NCI-H2107 (cell line): ENCODE measurements at regions not wholly inside any gene's neighbourhood (a gene's known extent, or its start where the extent isn't known, plus 50 kb on each side); places are given as distances from the start of the nearest gene placed in this dataset.
"Not testable (repeated sequence)": the region's sequence is repeated elsewhere in the genome, so short reads cannot be mapped to it uniquely, and the experiment has no call there.

ENCODE experiments used
- DNase-seq: peaks from one replicate; lab custom pipeline; 2025; lab: John Stamatoyannopoulos, UW

DNA sequence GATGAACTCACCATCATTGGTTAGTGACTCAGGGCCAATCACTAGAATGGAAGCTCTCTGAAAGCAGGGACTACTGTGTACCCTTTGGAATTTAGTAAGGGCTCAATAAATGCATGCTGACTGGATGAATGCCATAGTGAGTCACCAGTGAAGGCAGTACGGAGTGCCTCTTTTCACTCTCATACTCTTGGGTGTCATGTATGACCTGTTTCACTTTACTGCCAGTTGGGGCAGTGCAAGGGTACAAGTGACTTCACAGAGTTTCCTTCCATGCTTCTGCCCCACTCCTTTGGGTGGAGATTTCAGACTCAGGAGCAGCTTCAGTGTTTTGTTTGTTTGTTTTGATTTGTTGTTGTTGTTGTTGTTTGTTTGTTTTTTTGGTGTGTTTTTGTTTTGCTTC is 57.7 kb downstream of the SOX3 start:
- no peak for DNase-seq

- DNase-seq: no peak
Observed at GRCh38 chrX:140440876-140441275, 64.0 kb downstream of the SOX3 start.

DNA sequence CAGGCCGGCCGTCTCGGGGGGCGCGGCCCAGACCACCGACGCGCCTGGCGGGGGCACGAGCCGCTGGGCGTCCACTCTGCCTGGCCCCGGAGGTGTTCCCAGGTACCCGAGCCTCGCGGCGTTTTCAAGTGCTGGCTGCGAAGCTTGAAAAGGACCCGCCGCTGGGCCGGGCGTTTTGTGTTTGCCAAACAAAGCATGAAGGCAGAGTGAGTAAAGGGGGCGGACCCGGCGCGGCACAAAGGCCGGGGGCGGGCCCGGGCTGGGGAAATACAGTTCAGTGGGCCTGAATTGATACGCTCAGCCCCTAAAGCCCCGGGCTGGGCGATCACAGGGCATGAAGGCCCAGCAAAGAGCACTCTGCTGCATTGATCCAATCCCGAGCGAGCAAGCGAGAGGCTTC is 65.4 kb downstream of the SOX3 start:
- no peak for DNase-seq

GRCh38 chrX:140434347-140434746 is 70.5 kb downstream of the SOX3 start:
- no peak for DNase-seq

- DNase-seq: no peak
Observed at GRCh38 chrX:140433582-140433981, 71.3 kb downstream of the SOX3 start.

GRCh38 chrX:140432346-140433175 is 72.3 kb downstream of the SOX3 start:
- DNase-seq: no peak

DNA sequence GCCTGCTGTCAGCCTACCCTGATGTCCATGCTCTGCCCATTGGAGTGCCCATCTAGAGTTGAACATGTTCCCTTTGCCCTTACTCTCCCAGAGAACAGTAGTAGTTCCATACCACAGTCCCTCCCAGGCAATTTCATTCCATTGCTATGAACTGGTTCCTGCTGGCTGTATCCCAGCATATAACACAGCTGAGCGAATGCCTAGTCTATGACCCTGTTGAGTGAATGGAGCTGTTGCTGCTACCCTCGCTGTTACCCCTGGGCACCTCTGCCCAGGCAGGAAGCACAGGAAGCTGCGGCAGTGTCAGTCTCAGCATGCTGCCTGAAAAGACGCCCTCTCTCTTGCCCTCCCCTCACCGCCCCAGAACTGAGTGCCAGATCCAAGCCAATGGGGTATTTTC is 73.3 kb downstream of the SOX3 start:
- no peak for DNase-seq

DNA sequence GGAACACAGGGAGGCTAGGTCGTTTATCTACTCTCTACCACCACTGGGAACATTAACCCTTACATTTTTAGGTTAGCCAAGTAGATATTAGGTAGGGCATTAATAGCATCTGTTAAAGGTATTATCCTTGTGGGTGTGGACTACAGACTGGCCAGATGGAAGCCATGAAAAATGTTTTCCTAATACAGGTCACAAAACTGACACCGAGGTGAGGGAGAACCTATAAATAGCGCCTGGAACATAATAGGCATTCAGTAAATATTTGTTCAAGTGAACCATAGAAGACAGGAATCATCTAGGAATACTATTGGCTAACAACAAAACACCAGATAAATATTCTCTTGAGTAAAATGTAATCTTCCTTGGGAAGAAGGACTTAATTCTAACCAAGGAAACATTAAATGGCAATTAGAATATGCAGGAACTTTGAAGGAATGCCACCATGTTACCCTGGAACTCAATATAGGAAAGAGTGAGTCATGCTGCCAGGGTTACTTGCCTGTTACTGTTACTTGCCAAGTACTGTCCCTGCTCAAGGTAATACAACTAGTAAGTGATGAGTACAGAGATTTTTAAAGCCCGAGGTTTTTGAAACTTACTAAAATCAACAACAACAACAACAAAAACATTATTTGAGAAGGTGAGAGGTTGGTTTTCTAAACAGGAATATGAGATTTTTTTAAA is 79.0 kb downstream of the SOX3 start:
- DNase-seq: no peak

GRCh38 chrX:140422501-140422900 is 82.4 kb downstream of the SOX3 start:
- DNase-seq: no peak

DNA sequence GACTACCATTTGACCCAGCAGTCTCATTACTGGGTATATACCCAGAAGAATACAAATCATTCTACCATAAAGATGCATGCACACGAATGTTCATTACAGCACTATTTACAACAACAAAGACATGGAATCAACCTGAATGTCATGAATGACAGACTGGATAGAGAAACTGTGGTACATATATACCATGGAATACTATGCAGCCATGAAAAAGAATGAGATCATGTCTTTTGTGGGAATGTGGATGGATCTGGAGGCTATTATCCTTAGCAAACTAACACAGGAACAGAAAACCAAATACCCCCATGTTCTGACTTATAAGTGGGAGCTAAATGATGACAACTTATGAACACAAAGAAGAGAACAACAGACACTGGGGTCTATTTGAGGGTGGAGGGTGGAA is 102.7 kb downstream of the SOX3 start:
- DNase-seq: not testable (repeated sequence)

DNA sequence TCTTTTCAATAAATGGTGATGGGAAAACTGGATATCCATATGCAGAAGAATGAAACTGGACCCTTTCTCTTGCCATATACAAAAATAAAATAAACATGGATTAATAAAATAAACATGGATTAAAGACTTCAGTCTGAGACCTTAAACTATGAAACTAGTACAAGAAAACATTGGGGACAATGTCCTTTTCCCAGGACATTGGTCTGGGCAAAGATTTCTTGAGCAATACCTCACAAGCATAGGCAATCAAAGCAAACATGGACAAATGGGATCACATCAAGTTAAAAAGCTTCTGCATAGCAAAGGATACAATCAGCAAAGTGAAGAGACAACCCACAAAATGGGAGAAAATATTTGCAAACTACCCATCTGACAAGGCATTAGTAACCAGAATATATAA is 108.5 kb downstream of the SOX3 start:
- DNase-seq: not testable (repeated sequence)

GRCh38 chrX:140393507-140393906 is 111.4 kb downstream of the SOX3 start:
- no peak for DNase-seq

- no peak for DNase-seq
Observed at GRCh38 chrX:140391313-140391712, 113.6 kb downstream of the SOX3 start.

DNA sequence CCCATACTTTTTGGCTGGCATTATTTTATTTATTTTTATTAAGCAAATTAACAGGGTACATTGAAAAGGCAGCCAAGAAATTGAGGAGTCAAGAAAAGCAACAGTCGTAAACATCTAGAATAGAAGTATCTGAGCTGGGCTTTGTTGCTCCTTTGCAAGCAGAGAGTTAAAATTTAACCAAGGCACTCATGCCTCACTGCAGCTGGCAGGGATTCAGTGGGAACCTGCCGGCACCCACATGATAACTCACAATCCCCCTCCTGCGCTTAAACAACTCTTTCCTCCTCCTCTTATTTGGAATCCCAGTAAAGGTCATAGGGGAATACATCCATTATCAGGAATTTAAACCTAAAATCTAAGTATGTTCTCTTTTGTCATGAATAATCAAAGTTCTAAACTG is 115.5 kb downstream of the SOX3 start:
- no peak for DNase-seq

DNA sequence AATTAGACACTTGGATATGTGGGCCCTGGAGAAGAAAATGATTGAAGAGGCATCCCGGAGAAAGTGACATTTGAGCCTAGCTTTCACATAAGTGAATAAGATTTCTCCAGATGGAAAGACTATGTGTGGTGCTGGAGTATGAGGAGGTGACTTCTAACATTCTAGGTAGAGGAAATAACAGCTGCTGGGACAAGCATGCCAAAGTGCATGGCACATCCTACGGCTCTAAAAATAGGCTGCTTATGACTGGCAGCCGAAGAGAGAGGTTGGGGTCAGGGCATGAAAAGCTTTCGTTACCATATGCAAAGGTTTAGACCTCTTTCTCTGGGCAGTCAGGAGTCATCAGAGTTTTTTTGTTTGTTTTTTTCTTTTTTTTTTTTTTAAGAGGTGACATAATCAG is 142.0 kb downstream of the SOX3 start:
- no peak for DNase-seq

DNA sequence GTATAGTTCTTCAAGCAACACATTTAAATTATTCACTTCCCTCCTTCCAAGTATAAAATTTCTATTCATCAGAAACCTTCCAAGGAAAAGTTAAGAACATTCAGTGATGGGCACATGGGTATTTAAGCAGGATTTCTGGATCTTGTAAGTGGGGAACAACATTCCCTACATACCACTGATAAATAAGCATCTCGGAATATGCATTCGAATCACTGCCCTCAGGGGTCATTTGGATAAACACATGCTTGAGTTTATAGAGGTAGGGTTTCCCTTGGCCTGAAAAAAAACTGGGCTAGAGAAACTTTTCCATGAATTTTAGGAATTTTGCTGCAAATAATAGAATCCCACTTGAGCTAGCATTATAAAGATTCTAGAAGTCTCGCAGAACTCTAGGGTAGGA is 143.9 kb downstream of the SOX3 start:
- DNase-seq: no peak

DNA sequence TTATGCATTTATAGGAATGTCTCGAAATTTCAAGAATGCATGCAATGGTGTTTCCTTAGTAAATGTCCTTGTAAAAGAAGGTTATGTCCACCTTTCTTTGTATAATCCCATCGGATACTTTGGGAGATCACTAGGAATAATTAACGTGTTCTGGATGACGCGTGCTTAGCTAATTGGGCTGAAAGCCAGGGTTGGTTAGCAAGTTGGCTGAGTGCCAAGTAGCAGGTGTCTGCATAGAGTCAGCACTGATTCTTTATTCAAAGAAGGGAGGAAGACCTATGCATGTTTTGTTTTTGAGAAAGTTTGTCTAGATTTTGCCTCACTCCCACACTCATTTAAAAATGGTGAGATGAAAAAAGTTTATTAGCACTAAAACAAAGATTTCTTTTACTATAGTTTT is 144.6 kb downstream of the SOX3 start:
- DNase-seq: no peak

- DNase-seq: no peak
Observed at GRCh38 chrX:140355922-140356321, 148.9 kb downstream of the SOX3 start.

DNA sequence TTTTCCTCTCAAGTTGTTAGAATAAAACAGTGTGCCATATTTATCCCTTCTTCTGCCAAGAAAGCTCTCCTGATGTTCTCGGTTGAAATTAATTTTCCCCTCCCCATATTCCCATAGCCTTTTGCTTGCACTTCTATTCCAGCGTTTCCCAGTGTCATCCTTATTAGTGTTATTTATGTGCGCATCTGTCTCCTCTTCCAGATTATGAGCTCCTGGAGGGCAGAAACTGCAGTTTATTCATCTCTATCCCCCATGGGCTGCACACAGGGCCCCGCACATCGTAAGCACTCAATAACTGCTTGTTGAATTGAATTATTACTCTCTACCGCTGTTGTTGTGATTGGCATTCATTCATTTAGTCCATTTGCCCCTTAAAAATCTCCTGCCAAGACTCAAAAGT is 149.4 kb downstream of the SOX3 start:
- DNase-seq: no peak

DNA sequence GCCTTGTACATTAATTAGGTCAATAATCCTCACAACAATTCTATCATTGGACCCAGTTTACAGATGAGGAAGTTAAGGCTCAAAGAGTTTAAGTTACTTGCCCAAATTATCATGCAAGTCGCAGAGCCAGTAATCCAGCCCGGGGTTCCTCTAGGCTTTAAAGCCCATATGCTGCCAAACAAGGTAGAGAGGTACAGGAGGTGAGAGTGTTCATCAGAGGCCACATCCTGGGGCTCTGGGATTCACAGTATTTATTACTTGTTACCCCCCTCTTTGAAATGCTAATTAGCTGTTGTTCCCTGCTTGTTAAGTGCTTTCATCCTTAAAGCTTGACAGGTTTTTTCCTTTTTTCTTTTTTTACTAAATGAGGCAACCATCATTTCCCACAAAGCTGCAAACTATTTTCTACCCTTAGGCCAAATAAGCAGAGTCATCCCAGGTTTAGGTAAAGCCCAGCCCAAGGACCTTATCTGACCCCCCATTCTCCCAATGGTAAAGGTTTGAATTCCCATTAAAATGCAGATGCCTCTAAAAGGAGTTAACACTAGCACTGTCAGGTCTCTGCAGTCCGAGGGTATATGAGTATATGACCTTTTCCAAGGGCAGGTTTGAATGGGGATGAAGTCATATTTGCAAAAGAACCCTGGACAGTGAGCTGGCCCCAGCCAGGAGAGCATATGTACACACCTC is 150.3 kb downstream of the SOX3 start:
- no peak for DNase-seq

DNA sequence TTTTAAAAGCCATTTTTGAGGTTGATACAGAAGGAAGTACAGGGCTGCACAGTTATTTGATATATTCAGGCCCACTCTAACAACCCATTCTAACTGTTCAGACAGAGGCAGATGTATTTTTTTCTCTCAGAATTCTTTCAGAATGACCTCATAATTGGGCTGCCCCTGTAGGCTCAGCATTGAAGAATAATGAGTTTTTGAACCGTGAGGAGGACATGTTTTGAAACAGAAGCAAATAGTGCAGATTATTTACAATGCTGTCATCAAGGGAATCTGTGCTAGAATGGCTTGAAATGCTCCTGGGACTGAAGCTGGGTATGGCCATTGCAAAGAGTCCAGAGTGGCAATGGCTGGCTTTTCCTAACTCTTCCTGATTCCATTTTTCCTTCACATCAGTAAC is 158.1 kb downstream of the SOX3 start:
- DNase-seq: no peak

GRCh38 chrX:140343226-140343868 is 161.5 kb downstream of the SOX3 start:
- DNase-seq: no peak

DNA sequence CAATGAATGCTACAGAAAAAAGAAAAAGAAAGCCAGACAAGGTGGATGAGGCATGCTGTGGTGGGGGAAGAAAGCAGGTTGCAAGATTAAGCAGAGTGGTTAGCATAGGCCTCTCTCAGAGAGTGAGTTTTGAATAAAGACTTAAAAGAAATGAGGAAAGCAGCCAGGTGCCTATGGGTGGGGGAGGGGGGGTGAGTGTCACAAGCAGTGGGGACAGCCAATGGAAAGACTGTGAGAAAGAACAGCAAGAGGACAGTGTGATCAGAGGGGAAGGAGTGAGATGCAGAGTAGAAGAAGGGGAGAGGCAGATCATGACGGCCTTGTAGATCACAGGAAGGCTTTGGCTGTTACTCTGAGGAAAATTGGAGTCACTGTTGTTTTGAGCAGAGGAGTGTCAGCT is 162.5 kb downstream of the SOX3 start:
- no peak for DNase-seq
